C4-2B (cell line): ENCODE measurements at regions not wholly inside any gene's neighbourhood (a gene's known extent, or its start where the extent isn't known, plus 50 kb on each side); places are given as distances from the start of the nearest gene placed in this dataset.

ENCODE experiments used
- H3K27ac ChIP-seq: fragments of 450-650 bp; 2 replicates; pipeline ENCODE4 v1.5.1; 2017
- ZFX ChIP-seq: fragments of 450-650 bp; IDR thresholded peaks from 2 replicates; pipeline ENCODE4 v1.6.1; 2017
- TF ChIP-seq, protein P1 (sequence below): fragments of 450-650 bp; conservative IDR thresholded peaks from 2 replicates; pipeline ENCODE4 v1.5.1; 2017; ENCODE audit warnings: mild to moderate bottlenecking

- no peak overlapping the region for H3K27ac ChIP-seq
- TF ChIP-seq ZFX, result no peak
- TF ChIP-seq, protein P1, sequence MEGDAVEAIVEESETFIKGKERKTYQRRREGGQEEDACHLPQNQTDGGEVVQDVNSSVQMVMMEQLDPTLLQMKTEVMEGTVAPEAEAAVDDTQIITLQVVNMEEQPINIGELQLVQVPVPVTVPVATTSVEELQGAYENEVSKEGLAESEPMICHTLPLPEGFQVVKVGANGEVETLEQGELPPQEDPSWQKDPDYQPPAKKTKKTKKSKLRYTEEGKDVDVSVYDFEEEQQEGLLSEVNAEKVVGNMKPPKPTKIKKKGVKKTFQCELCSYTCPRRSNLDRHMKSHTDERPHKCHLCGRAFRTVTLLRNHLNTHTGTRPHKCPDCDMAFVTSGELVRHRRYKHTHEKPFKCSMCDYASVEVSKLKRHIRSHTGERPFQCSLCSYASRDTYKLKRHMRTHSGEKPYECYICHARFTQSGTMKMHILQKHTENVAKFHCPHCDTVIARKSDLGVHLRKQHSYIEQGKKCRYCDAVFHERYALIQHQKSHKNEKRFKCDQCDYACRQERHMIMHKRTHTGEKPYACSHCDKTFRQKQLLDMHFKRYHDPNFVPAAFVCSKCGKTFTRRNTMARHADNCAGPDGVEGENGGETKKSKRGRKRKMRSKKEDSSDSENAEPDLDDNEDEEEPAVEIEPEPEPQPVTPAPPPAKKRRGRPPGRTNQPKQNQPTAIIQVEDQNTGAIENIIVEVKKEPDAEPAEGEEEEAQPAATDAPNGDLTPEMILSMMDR, result no peak
Measured at GRCh38 chr10:117464176-117464575, 78.4 kb upstream of the EMX2 start.

DNA sequence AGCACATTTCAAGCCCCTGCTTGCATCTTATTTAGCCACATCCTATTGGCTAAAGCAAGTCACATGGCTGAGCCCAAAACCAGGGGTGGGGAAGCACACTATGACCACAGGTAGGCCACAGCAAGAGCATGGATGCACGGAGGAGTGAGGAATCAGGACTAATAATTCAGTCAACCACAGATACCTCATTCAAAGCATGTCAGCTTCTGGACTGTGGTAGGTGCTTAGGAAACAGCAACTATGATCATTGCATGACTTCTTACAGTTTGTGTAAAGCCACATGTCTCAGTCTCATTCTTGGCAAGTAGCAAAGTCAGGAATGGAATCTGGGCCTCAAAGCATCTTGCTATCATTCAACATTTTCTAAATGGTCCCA is 79.0 kb upstream of the EMX2 start:
- TF ChIP-seq, protein P1, result no peak
- TF ChIP-seq ZFX, result no peak
- no peak overlapping the region for H3K27ac ChIP-seq

- no peak for TF ChIP-seq ZFX
- TF ChIP-seq, protein P1, result no peak
Measured at GRCh38 chr10:117462816-117463544, 79.6 kb upstream of the EMX2 start.

DNA sequence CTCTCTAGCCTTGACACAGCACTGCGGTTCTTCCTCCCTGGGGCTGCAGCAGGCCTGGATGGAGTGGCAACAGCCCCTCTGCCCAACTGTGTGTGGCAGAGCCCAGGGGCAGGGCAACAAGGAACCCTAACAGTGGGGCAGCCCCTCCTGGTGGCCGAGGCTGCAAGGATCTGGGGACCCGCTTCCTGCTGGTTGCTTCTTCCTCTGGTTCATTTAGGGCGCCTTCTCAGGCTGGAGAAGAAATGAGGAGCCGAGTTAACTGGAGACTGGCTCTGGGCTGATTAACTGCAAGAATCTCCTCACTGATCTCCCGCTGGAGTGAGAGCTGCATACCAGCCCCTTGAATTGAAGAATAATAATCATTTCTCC is 80.1 kb upstream of the EMX2 start:
- H3K27ac ChIP-seq, result no peak overlapping the region
- TF ChIP-seq, protein P1, result no peak
- no peak for TF ChIP-seq ZFX

More at GRCh38 chr10:117462816-117463544, 79.6 kb upstream of the EMX2 start:
- H3K27ac ChIP-seq, result no peak overlapping the region

- no peak for TF ChIP-seq ZFX
- TF ChIP-seq, protein P1, result no peak
Measured at GRCh38 chr10:117461766-117462423, 80.7 kb upstream of the EMX2 start.

GRCh38 chr10:117460846-117461765 is 81.4 kb upstream of the EMX2 start:
- no peak for TF ChIP-seq ZFX
- TF ChIP-seq, protein P1, result no peak
- no peak overlapping the region for H3K27ac ChIP-seq

More at GRCh38 chr10:117461766-117462423, 80.7 kb upstream of the EMX2 start:
- H3K27ac ChIP-seq, result no peak overlapping the region
